B cell (primary cell): ENCODE measurements at regions not wholly inside any gene's neighbourhood (a gene's known extent, or its start where the extent isn't known, plus 50 kb on each side); places are given as distances from the start of the nearest gene placed in this dataset.

Source experiments
- ATAC-seq: fragments of 200-7000 bp; cut with Tn5 transposase; one replicate; pipeline ENCODE4 v1.10.0; 2021; ENCODE audit warnings: low read depth, mild to moderate bottlenecking, moderate number of reproducible peaks, moderate library complexity
- CTCF ChIA-PET: fragments of 350-600 bp; sonication (Branson Sonifier 250); formaldehyde crosslinking; loops from one replicate; lab custom pipeline; 2021; ENCODE audit warnings: antibody characterized with exemption, inconsistent platforms; lab: Charles Lee
- POLR2A ChIA-PET: fragments of 350-600 bp; sonication (Branson Sonifier 250); formaldehyde crosslinking; loops from one replicate; lab custom pipeline; 2021; ENCODE audit warnings: antibody characterized with exemption; lab: Charles Lee
- DNase-seq: peaks from one replicate; pipeline ENCODE4 v3.0.0; 2013
- H2AFZ ChIP-seq: 2 replicates; pipeline ENCODE4 v1.6.1; 2012; ENCODE audit warnings: mild to moderate bottlenecking, low read depth, low read length; ENCODE audit not compliant: insufficient read depth, poor library complexity, severe bottlenecking
- H3K27ac ChIP-seq, 2 donors: 1 replicate in 1 of 2; 2 replicates in 1 of 2; pipeline ENCODE4 v1.5.1; 2012 to 2013; ENCODE audit warnings: low read length in 2 of 2, mild to moderate bottlenecking in 2 of 2, moderate library complexity in 1 of 2
- H3K27me3 ChIP-seq, 4 experiments: fragments of 200-600 bp in 1 of 4; sonication (generic) in 1 of 4; replicated peaks in 1 of 4; 1 replicate in 2 of 4; 2 replicates in 2 of 4; pipeline versions ENCODE4 v1.6.1 to v1.7.0; 2013 to 2016; ENCODE audit warnings: low read length in 3 of 4, mild to moderate bottlenecking in 2 of 4, mixed read lengths in 1 of 4, moderate library complexity in 1 of 4; ENCODE audit not compliant: insufficient read depth in 4 of 4, control insufficient read depth in 3 of 4; ENCODE audit errors: control extremely low read depth in 1 of 4
- H3K36me3 ChIP-seq, 2 experiments: replicated peaks in 1 of 2; 1 replicate in 1 of 2; 2 replicates in 1 of 2; pipeline versions ENCODE4 v1.6.1 to v1.7.1; 2013; ENCODE audit warnings: low read length in 1 of 2; ENCODE audit not compliant: insufficient read depth in 2 of 2, control insufficient read depth in 1 of 2; ENCODE audit errors: control extremely low read depth in 1 of 2, extremely low read depth in 1 of 2
- H3K4me1 ChIP-seq, 2 donors: fragments of 200-600 bp in 1 of 2; sonication (generic) in 1 of 2; 1 replicate in 1 of 2; 2 replicates in 1 of 2; pipeline versions ENCODE4 v1.5.1 to v1.6.1; 2013 to 2017; ENCODE audit warnings: low read length in 2 of 2; ENCODE audit not compliant: control insufficient read depth in 2 of 2, insufficient read depth in 2 of 2
- H3K4me2 ChIP-seq: replicated peaks from 2 replicates; pipeline ENCODE3; 2012; ENCODE audit warnings: mild to moderate bottlenecking, low read depth, low read length; ENCODE audit not compliant: poor library complexity, severe bottlenecking
- H3K4me3 ChIP-seq, 5 experiments: fragments of 200-600 bp in 1 of 5; sonication (generic) in 1 of 5; 1 replicate in 3 of 5; 2 replicates in 2 of 5; pipeline versions ENCODE4 v1.5.1 to v1.7.0; 2011 to 2016; ENCODE audit warnings: low read length in 4 of 5, mild to moderate bottlenecking in 4 of 5, low read depth in 2 of 5, control low read depth in 1 of 5, moderate library complexity in 1 of 5; ENCODE audit not compliant: insufficient read depth in 1 of 5; ENCODE audit errors: control extremely low read depth in 1 of 5, extremely low read depth in 1 of 5
- H3K79me2 ChIP-seq: fragments of 200-600 bp; sonication (generic); one replicate; pipeline ENCODE4 v1.6.0; 2016; ENCODE audit warnings: low read length; ENCODE audit not compliant: control insufficient read depth, insufficient read depth
- H3K9ac ChIP-seq: fragments of 200-600 bp; sonication (generic); 2 replicates; pipeline ENCODE4 v1.6.1; 2017; ENCODE audit warnings: mild to moderate bottlenecking, low read length, moderate library complexity
- H3K9me3 ChIP-seq, 3 donors: one replicate each; pipeline versions ENCODE4 v1.6.1 to v1.7.1; 2013; ENCODE audit warnings: low read length in 2 of 3; ENCODE audit not compliant: control insufficient read depth in 2 of 3, insufficient read depth in 1 of 3; ENCODE audit errors: control extremely low read depth in 1 of 3
- H4K20me1 ChIP-seq: 2 replicates; pipeline ENCODE4 v1.6.0; 2012; ENCODE audit warnings: mild to moderate bottlenecking, low read length; ENCODE audit not compliant: insufficient read depth, control insufficient read depth, poor library complexity, severe bottlenecking
- H3K27ac Mint-ChIP-seq: one replicate; pipeline ENCODE4 v1.8.0; 2021; ENCODE audit warnings: mixed read lengths
- H3K27me3 Mint-ChIP-seq: one replicate; pipeline ENCODE4 v1.8.0; 2021; ENCODE audit warnings: mixed read lengths
- H3K4me1 Mint-ChIP-seq: one replicate; pipeline ENCODE4 v1.8.0; 2021; ENCODE audit warnings: mixed read lengths
- H3K4me3 Mint-ChIP-seq: one replicate; pipeline ENCODE4 v1.8.0; 2021; ENCODE audit warnings: mixed read lengths
- H3K9me3 Mint-ChIP-seq: one replicate; pipeline ENCODE4 v1.8.0; 2022; ENCODE audit warnings: mixed read lengths; ENCODE audit not compliant: insufficient read depth
- CTCF ChIP-seq: fragments of 200-600 bp; IDR thresholded peaks from one replicate; pipeline ENCODE4 v1.8.0; 2022; ENCODE audit warnings: antibody characterized with exemption, mild to moderate bottlenecking
- EZH2 ChIP-seq: IDR thresholded peaks from 2 replicates; pipeline ENCODE4 v1.6.1; 2012; ENCODE audit warnings: borderline replicate concordance, low read depth, mild to moderate bottlenecking, moderate library complexity, low read length; ENCODE audit not compliant: insufficient read depth, poor library complexity, severe bottlenecking
- WGBS: methylation state at CpG from one replicate; pipeline ENCODE4 v1.1.5; 2013; ENCODE audit warnings: missing lambda C conversion rate; ENCODE audit not compliant: insufficient coverage; 5-methylcytosine and 5-hydroxymethylcytosine counted together
- intact Hi-C: fragments of 100-400 bp; cut with micrococcal nuclease; formaldehyde crosslinking; loops from one replicate; pipeline ENCODE4 v1.10.0; 2022

GRCh38 chr15:69578252-69578651, 125.6 kb downstream of the RPLP1 start:
- Histone ChIP-seq H3K27ac (no peak overlapping the region), H3K4me3 (no peak overlapping the region), H3K4me1 (peaks cover 6 to 9% of the 10 kb centered on the region in 2 donors), H3K36me3 (no peaks in the 10 kb centered on the region), H3K79me2 (no peaks in the 10 kb centered on the region), H3K9ac (no peak overlapping the region), H4K20me1 (no peaks in the 10 kb centered on the region), H3K4me2 (no peak overlapping the region), H2AFZ (no peak overlapping the region), H3K9me3 (no peaks in the 10 kb centered on the region), H3K27me3 (peaks cover 0 to 13% (median 2%) of the 10 kb centered on the region in 4 experiments)
- H3K9me3 Mint-ChIP-seq, result no peaks in the 10 kb centered on the region
- CTCF ChIA-PET, result no interaction called here
- H3K4me1 Mint-ChIP-seq, result peaks cover 14% of the 10 kb centered on the region
- no peak for TF ChIP-seq EZH2
- no peak for TF ChIP-seq CTCF
- ATAC-seq, result no peak
- POLR2A ChIA-PET, result no interaction called here
- 97% methylated on average over 9 of the region's 9 CpGs for WGBS
- intact Hi-C loops, result loop anchor here (10.0 kb wide), 1 partner anchor 1147 kb away; no protein-coding TSS in a partner anchor
- peaks cover 15% of the 10 kb centered on the region for H3K27me3 Mint-ChIP-seq
- DNase-seq, result no peak
- no peak overlapping the region for H3K4me3 Mint-ChIP-seq
- peak overlapping the region; percentile 5 for H3K27ac Mint-ChIP-seq

GRCh38 chr15:69578787-69579583, 126.4 kb downstream of the RPLP1 start:
- H3K9me3 ChIP-seq, result no peaks in the 10 kb centered on the region
- H3K4me1 Mint-ChIP-seq, result peaks cover 19% of the 10 kb centered on the region
- no peaks in the 10 kb centered on the region for H3K9me3 Mint-ChIP-seq
- ATAC-seq (no peak), DNase-seq (no peak)
- intact Hi-C loops, result loop anchor here (10.0 kb wide), 1 partner anchor 1146 kb away; no protein-coding TSS in a partner anchor
- CTCF ChIA-PET, result interaction anchor here (0.9 kb wide), 1 partner anchor 150 kb away, joined by 3 read pairs; no protein-coding TSS in a partner anchor
- no peak overlapping the region for H3K4me3 Mint-ChIP-seq
- 82% methylated on average over 14 of the region's 15 CpGs for WGBS
- H3K4me2 ChIP-seq, result no peak overlapping the region
- no peaks in the 10 kb centered on the region for H4K20me1 ChIP-seq
- peaks cover 15% of the 10 kb centered on the region for H3K27me3 Mint-ChIP-seq
- no peaks in the 10 kb centered on the region for H3K36me3 ChIP-seq
- H3K4me3 ChIP-seq, result no peak overlapping the region
- POLR2A ChIA-PET, result no interaction called here
- H3K27me3 ChIP-seq, result peaks cover 0 to 13% (median 2%) of the 10 kb centered on the region in 4 experiments
- H3K9ac ChIP-seq, result no peak overlapping the region
- no peak overlapping the region for H3K27ac Mint-ChIP-seq
- H3K27ac ChIP-seq, result no peak overlapping the region
- TF ChIP-seq CTCF (no peak), EZH2 (no peak)
- no peak overlapping the region for H2AFZ ChIP-seq
- no peaks in the 10 kb centered on the region for H3K79me2 ChIP-seq
- peaks cover 14 to 16% of the 10 kb centered on the region in 2 donors for H3K4me1 ChIP-seq
